MM.1S (cell line): ENCODE measurements at regions not wholly inside any gene's neighbourhood (a gene's known extent, or its start where the extent isn't known, plus 50 kb on each side); places are given as distances from the start of the nearest gene placed in this dataset.

Experiments used
- DNase-seq: peaks from one replicate; pipeline ENCODE4 v3.0.0-alpha.2; 2015
- H2AFZ ChIP-seq: fragments of 300-600 bp; sonication (generic); 2 replicates; pipeline ENCODE4 v1.6.0; 2016; ENCODE audit warnings: antibody characterized with exemption, low read length
- H3F3A ChIP-seq: fragments of 300-600 bp; sonication (generic); 2 replicates; pipeline ENCODE4 v1.6.1; 2016; ENCODE audit warnings: mild to moderate bottlenecking, antibody characterized with exemption, low read length, moderate library complexity, mixed read lengths; ENCODE audit not compliant: insufficient read depth
- H3K27ac ChIP-seq: fragments of 300-600 bp; sonication (generic); 2 replicates; pipeline ENCODE4 v1.5.1; 2016; ENCODE audit warnings: mild to moderate bottlenecking, low read length
- H3K27me3 ChIP-seq: fragments of 300-600 bp; sonication (generic); replicated peaks from 2 replicates; pipeline ENCODE4 v1.6.0; 2016; ENCODE audit warnings: low read length; ENCODE audit not compliant: insufficient read depth
- H3K36me3 ChIP-seq: fragments of 300-600 bp; sonication (generic); replicated peaks from 2 replicates; pipeline ENCODE4 v1.6.1; 2016; ENCODE audit warnings: mild to moderate bottlenecking, low read length, mixed read lengths; ENCODE audit not compliant: insufficient read depth
- H3K4me1 ChIP-seq: fragments of 300-600 bp; sonication (generic); 2 replicates; pipeline ENCODE4 v1.6.1; 2016; ENCODE audit warnings: low read length, mixed read lengths
- H3K4me2 ChIP-seq: fragments of 300-600 bp; sonication (generic); 2 replicates; pipeline ENCODE4 v1.6.0; 2016; ENCODE audit warnings: low read depth, low read length
- H3K4me3 ChIP-seq: fragments of 300-600 bp; sonication (generic); 2 replicates; pipeline ENCODE4 v1.5.1; 2016; ENCODE audit warnings: low read length, mixed read lengths
- H3K79me2 ChIP-seq: fragments of 300-600 bp; sonication (generic); 2 replicates; pipeline ENCODE4 v1.6.1; 2016; ENCODE audit warnings: mixed run types, low read length, mixed read lengths
- H3K9ac ChIP-seq: fragments of 300-600 bp; sonication (generic); 2 replicates; pipeline ENCODE4 v1.6.1; 2016; ENCODE audit warnings: low read length, mixed read lengths
- H3K9me2 ChIP-seq: fragments of 300-600 bp; sonication (generic); replicated peaks from 2 replicates; pipeline ENCODE4 v1.6.1; 2016; ENCODE audit warnings: mild to moderate bottlenecking, low read length, mixed read lengths; ENCODE audit not compliant: insufficient read depth
- H3K9me3 ChIP-seq: fragments of 300-600 bp; sonication (generic); replicated peaks from 2 replicates; pipeline ENCODE4 v1.6.1; 2016; ENCODE audit warnings: mild to moderate bottlenecking, low read length, mixed read lengths; ENCODE audit not compliant: insufficient read depth
- H4K20me1 ChIP-seq: fragments of 300-600 bp; sonication (generic); 2 replicates; pipeline ENCODE4 v1.6.1; 2016; ENCODE audit warnings: mild to moderate bottlenecking, low read length, moderate library complexity, mixed read lengths; ENCODE audit not compliant: insufficient read depth
- CTCF ChIP-seq: fragments of 300-600 bp; sonication (generic); IDR thresholded peaks from 2 replicates; pipeline ENCODE4 v1.5.1; 2016; ENCODE audit warnings: antibody characterized with exemption, low read length, mixed read lengths
- EZH2 ChIP-seq: fragments of 300-600 bp; sonication (generic); optimal IDR thresholded peaks from 2 replicates; pipeline ENCODE3; 2017; ENCODE audit warnings: low read depth, mild to moderate bottlenecking, antibody characterized with exemption, low read length, mixed read lengths
- EZH2phosphoT487 ChIP-seq: fragments of 300-600 bp; sonication (generic); IDR thresholded peaks from 2 replicates; pipeline ENCODE4 v1.6.1; 2018; ENCODE audit warnings: antibody characterized with exemption, low read length

DNA sequence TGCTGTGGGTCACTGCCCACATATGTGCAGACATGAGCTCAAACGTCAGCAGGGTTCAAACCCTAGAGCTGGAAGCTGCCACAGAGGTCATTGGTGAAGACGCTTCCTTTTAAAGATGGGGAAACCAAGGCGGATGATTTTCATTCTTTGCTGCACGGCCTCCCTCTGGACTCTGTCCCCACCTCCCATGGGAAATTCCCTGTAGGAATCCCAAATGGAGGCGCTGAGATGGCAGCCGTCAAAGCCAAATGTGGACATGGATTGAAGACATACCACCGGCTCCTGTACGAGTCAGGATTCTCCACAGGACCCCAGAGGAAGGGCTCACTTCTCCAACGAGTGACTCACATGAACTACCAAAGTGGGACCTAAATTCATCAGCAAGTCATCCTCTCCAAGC, 286.4 kb downstream of the CRLF2 start:
- no peak for DNase-seq
- Histone ChIP-seq H3K9ac (no peak overlapping the region), H3K4me1 (no peaks in the 10 kb centered on the region), H2AFZ (no peak overlapping the region), H3K4me2 (no peak overlapping the region), H3K4me3 (no peak overlapping the region), H3F3A (no peaks in the 10 kb centered on the region), H3K27ac (no peak overlapping the region), H3K27me3 (no peaks in the 10 kb centered on the region), H3K9me2 (no peaks in the 10 kb centered on the region), H3K9me3 (no peaks in the 10 kb centered on the region), H4K20me1 (no peaks in the 10 kb centered on the region), H3K79me2 (no peaks in the 10 kb centered on the region), H3K36me3 (no peaks in the 10 kb centered on the region)
- no peak for TF ChIP-seq EZH2
- no peak for TF ChIP-seq CTCF
- TF ChIP-seq EZH2phosphoT487, result no peak

DNA sequence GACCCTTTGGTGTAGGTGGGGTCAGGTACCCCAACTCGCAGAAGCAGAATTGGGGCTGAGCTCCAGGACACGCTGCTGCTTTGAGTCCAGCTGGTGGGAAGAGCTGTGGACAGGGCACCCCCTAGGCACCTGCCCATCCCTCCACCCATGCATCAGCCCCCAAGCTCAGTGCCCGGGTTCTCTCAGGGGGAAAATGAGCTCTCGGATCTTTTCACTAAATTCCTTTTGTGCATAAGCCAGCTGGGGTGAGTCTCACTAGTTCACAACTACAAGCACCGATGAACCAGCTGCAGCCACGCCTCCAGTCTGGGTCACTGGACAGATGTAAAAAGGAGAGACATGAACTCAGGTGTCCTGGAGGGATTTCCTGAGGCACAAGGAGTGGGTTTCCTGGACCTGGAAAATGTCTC, 286.8 kb downstream of the CRLF2 start:
- no peaks in the 10 kb centered on the region for H3K4me1 ChIP-seq
- H3K4me2 ChIP-seq, result no peak overlapping the region
- no peak overlapping the region for H3K9ac ChIP-seq
- TF ChIP-seq CTCF (no peak), EZH2phosphoT487 (no peak), EZH2 (no peak)
- no peaks in the 10 kb centered on the region for H3K9me3 ChIP-seq
- H2AFZ ChIP-seq, result no peak overlapping the region
- H4K20me1 ChIP-seq, result no peaks in the 10 kb centered on the region
- H3K27ac ChIP-seq, result no peak overlapping the region
- H3K4me3 ChIP-seq, result no peak overlapping the region
- no peaks in the 10 kb centered on the region for H3F3A ChIP-seq
- H3K9me2 ChIP-seq, result no peaks in the 10 kb centered on the region
- no peak for DNase-seq
- H3K79me2 ChIP-seq, result no peaks in the 10 kb centered on the region
- H3K36me3 ChIP-seq, result no peaks in the 10 kb centered on the region
- no peaks in the 10 kb centered on the region for H3K27me3 ChIP-seq

GRCh38 chrX:925094-925493, 287.4 kb downstream of the CRLF2 start:
- Histone ChIP-seq H3K4me3 (no peak overlapping the region), H3F3A (no peaks in the 10 kb centered on the region), H3K27me3 (no peaks in the 10 kb centered on the region), H3K4me2 (no peak overlapping the region), H3K79me2 (no peaks in the 10 kb centered on the region), H3K9me3 (no peaks in the 10 kb centered on the region), H3K36me3 (no peaks in the 10 kb centered on the region), H2AFZ (no peak overlapping the region), H3K4me1 (no peaks in the 10 kb centered on the region), H3K27ac (no peak overlapping the region), H4K20me1 (no peaks in the 10 kb centered on the region), H3K9ac (no peak overlapping the region), H3K9me2 (no peaks in the 10 kb centered on the region)
- no peak for TF ChIP-seq EZH2phosphoT487
- TF ChIP-seq CTCF, result no peak
- TF ChIP-seq EZH2, result no peak
- DNase-seq, result no peak
